Upper lobe of right lung (tissue), 1 donor: ENCODE measurements at regions not wholly inside any gene's neighbourhood (a gene's known extent, or its start where the extent isn't known, plus 50 kb on each side); places are given as distances from the start of the nearest gene placed in this dataset.
A peak's percentile ranks its signal among the peaks of the same experiment; 100 is the strongest.
"Not testable (repeated sequence)": the region's sequence is repeated elsewhere in the genome, so short reads cannot be mapped to it uniquely, and the experiment has no call there.

Experiments
- ATAC-seq: fragments of 200-7000 bp; cut with Tn5 transposase; one replicate; pipeline ENCODE4 v1.9.1; 2020; ENCODE audit warnings: mild to moderate bottlenecking, moderate library complexity
- DNase-seq: peaks from one replicate; pipeline ENCODE4 v3.0.0-alpha.2; 2020
- H3K27ac ChIP-seq: fragments of 200-600 bp; one replicate; pipeline ENCODE4 v1.8.0; 2022
- H3K27me3 ChIP-seq: fragments of 200-600 bp; one replicate; pipeline ENCODE4 v1.8.0; 2022; ENCODE audit warnings: mild to moderate bottlenecking
- H3K36me3 ChIP-seq: fragments of 200-600 bp; one replicate; pipeline ENCODE4 v1.8.0; 2022
- H3K4me1 ChIP-seq: fragments of 200-600 bp; one replicate; pipeline ENCODE4 v1.8.0; 2022
- H3K4me3 ChIP-seq: fragments of 200-600 bp; one replicate; pipeline ENCODE4 v1.8.0; 2022; ENCODE audit warnings: mild to moderate bottlenecking
- H3K9me3 ChIP-seq: fragments of 200-600 bp; one replicate; pipeline ENCODE4 v1.8.0; 2022
- CTCF ChIP-seq: fragments of 200-600 bp; IDR thresholded peaks from one replicate; pipeline ENCODE4 v1.8.0; 2022; ENCODE audit warnings: antibody characterized with exemption
- intact Hi-C: fragments of 100-400 bp; cut with DNase I; formaldehyde crosslinking; loops from one replicate; pipeline ENCODE4 v1.11.0; 2022
- donor health status: DM: no; HTN: yes; CAD: no; lungs with severe emphysema.

GRCh38 chr15:29517829-29518228, 248.2 kb upstream of the NSMCE3 start:
- Histone ChIP-seq H3K27me3 (no peaks in the 10 kb centered on the region), H3K27ac (no peak overlapping the region), H3K4me3 (no peak overlapping the region), H3K4me1 (no peaks in the 10 kb centered on the region), H3K36me3 (no peaks in the 10 kb centered on the region), H3K9me3 (peaks cover 4% of the 10 kb centered on the region)
- no peak for TF ChIP-seq CTCF
- no peak for DNase-seq
- intact Hi-C loops, result no loop called here
- ATAC-seq, result no peak

GRCh38 chr15:29516929-29517328, 247.3 kb upstream of the NSMCE3 start:
- no peaks in the 10 kb centered on the region for H3K36me3 ChIP-seq
- intact Hi-C loops, result no loop called here
- ATAC-seq, result no peak

GRCh38 chr15:29514926-29515325, 245.3 kb upstream of the NSMCE3 start:
- peaks cover 4% of the 10 kb centered on the region for H3K9me3 ChIP-seq
- TF ChIP-seq CTCF, result no peak
- H3K4me3 ChIP-seq, result no peak overlapping the region
- intact Hi-C loops, result no loop called here
- DNase-seq (no peak), ATAC-seq (no peak)
- H3K27ac ChIP-seq, result no peak overlapping the region
- H3K27me3 ChIP-seq, result no peaks in the 10 kb centered on the region
- H3K36me3 ChIP-seq, result no peaks in the 10 kb centered on the region
- no peaks in the 10 kb centered on the region for H3K4me1 ChIP-seq

More at GRCh38 chr15:29516929-29517328, 247.3 kb upstream of the NSMCE3 start:
- no peak for TF ChIP-seq CTCF
- DNase-seq, result no peak
- no peak overlapping the region for H3K27ac ChIP-seq
- no peaks in the 10 kb centered on the region for H3K4me1 ChIP-seq
- no peak overlapping the region for H3K4me3 ChIP-seq
- H3K27me3 ChIP-seq, result no peaks in the 10 kb centered on the region
- peaks cover 4% of the 10 kb centered on the region for H3K9me3 ChIP-seq

- intact Hi-C loops, result no loop called here
- no peaks in the 10 kb centered on the region for H3K36me3 ChIP-seq
These were observed 242.0 kb upstream of the NSMCE3 start for GRCh38 chr15:29511663-29512062.

GRCh38 chr15:29505535-29505934, 235.9 kb upstream of the NSMCE3 start:
- DNase-seq, H3K4me1 ChIP-seq, H3K9me3 ChIP-seq, H3K27ac ChIP-seq, ATAC-seq, H3K4me3 ChIP-seq, H3K36me3 ChIP-seq, H3K27me3 ChIP-seq, intact Hi-C loops: not testable (repeated sequence)

More at GRCh38 chr15:29511663-29512062, 242.0 kb upstream of the NSMCE3 start:
- ATAC-seq, result no peak
- Histone ChIP-seq H3K4me3 (no peak overlapping the region), H3K4me1 (no peaks in the 10 kb centered on the region), H3K9me3 (no peaks in the 10 kb centered on the region), H3K27ac (no peak overlapping the region), H3K27me3 (no peaks in the 10 kb centered on the region)
- DNase-seq, result no peak
- TF ChIP-seq CTCF, result no peak

- ATAC-seq (peak; percentile 38), DNase-seq (no peak)
- TF ChIP-seq CTCF, result no peak
- intact Hi-C loops, result no loop called here
- H3K4me1 ChIP-seq, result no peaks in the 10 kb centered on the region
- H3K9me3 ChIP-seq, result no peaks in the 10 kb centered on the region
- H3K36me3 ChIP-seq, result no peaks in the 10 kb centered on the region
- H3K27me3 ChIP-seq, result no peaks in the 10 kb centered on the region
- H3K27ac ChIP-seq, result no peak overlapping the region
- H3K4me3 ChIP-seq, result no peak overlapping the region
These were observed 221.3 kb upstream of the NSMCE3 start for GRCh38 chr15:29490747-29491471.
